Ishikawa (cell line): ENCODE measurements at regions not wholly inside any gene's neighbourhood (a gene's known extent, or its start where the extent isn't known, plus 50 kb on each side); places are given as distances from the start of the nearest gene placed in this dataset.

Experiments used
- NFIC ChIP-seq: IDR thresholded peaks from 2 replicates; pipeline ENCODE4 v1.6.1; 2012
- REST ChIP-seq: IDR thresholded peaks from 2 replicates; pipeline ENCODE4 v1.6.1; 2012; ENCODE audit warnings: low read depth, mild to moderate bottlenecking

DNA sequence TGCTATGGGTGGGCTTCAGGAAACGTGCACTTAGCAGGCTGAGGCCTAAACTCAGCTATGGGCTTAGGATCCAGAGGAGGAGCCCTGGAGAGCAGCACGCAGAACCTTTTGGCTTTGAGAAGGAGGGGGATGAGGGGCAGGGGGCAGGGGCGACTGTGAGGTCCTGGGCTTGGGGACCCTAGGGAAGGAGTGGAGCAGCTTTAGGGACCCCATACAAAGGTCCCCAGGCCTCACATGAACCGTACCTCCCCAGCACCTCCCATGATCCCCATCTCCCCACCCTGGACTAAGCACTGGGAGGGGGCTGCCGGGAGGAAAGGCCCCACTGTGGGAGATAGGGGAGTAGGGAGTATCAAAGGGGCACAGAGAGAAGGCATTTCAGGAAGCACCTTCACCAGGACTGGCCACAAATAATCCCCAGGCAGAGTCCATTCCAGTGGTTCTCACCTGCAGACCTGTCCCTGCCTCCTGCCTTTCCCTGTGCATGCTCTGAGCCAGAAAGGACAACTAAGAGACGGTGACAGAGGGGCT lies 62.0 kb upstream of the KLF13 start:
- TF ChIP-seq REST (no peak), NFIC (no peak)
